Gastrocnemius medialis (tissue), 4 donors: ENCODE measurements at regions not wholly inside any gene's neighbourhood (a gene's known extent, or its start where the extent isn't known, plus 50 kb on each side); places are given as distances from the start of the nearest gene placed in this dataset.

Experiments
- POLR2A ChIP-seq, 2 donors: fragments of 450-650 bp; IDR thresholded peaks; one replicate each; pipeline ENCODE4 v1.6.1; 2017; ENCODE audit warnings: antibody characterized with exemption in 2 of 2, mild to moderate bottlenecking in 2 of 2, moderate library complexity in 2 of 2
- TF ChIP-seq, protein P1 (sequence below), 5 experiments: fragments of 450-650 bp in 3 of 5; fragments of 200-600 bp in 2 of 5; sonication (generic) in 2 of 5; IDR thresholded peaks in 4 of 5; conservative IDR thresholded peaks in 1 of 5; 1 replicate in 4 of 5; 2 replicates in 1 of 5; pipeline ENCODE4 v1.5.1; 2016 to 2019; ENCODE audit warnings: antibody characterized with exemption in 5 of 5, mild to moderate bottlenecking in 3 of 5, moderate library complexity in 3 of 5

DNA sequence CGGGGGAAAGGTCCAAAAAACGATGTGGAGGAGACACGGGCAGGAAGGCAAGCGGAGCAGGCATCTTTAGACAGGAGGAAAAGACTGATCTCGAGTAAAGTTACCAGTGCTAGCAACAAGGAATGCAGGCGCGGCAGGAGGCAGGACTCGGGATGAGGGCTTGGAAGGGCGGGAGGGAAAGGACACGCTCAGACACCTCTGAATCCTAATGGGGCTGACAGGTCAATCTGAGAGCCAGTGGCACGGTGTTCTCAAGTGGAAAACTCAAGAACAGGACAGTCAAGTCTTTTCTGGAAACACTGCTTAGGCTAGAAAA, 155.3 kb upstream of the COBL start:
- TF ChIP-seq, protein P1, sequence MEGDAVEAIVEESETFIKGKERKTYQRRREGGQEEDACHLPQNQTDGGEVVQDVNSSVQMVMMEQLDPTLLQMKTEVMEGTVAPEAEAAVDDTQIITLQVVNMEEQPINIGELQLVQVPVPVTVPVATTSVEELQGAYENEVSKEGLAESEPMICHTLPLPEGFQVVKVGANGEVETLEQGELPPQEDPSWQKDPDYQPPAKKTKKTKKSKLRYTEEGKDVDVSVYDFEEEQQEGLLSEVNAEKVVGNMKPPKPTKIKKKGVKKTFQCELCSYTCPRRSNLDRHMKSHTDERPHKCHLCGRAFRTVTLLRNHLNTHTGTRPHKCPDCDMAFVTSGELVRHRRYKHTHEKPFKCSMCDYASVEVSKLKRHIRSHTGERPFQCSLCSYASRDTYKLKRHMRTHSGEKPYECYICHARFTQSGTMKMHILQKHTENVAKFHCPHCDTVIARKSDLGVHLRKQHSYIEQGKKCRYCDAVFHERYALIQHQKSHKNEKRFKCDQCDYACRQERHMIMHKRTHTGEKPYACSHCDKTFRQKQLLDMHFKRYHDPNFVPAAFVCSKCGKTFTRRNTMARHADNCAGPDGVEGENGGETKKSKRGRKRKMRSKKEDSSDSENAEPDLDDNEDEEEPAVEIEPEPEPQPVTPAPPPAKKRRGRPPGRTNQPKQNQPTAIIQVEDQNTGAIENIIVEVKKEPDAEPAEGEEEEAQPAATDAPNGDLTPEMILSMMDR (IDR thresholded peaks at IDR 0.05 in 4 of 5, conservative IDR thresholded peaks at IDR 0.05 in 1 of 5): no peak
- no peak for TF ChIP-seq POLR2A (IDR thresholded peaks at IDR 0.05)
